ENCODE measurements at regions not wholly inside any gene's neighbourhood (a gene's known extent, or its start where the extent isn't known, plus 50 kb on each side); places are given as distances from the start of the nearest gene placed in this dataset.

GRCh38 chr2:129880309-129880708, 99.2 kb upstream of the RAB6C start:
- no peaks in the 10 kb centered on the region for H3K27me3 Mint-ChIP-seq
- H3K27ac Mint-ChIP-seq, result no peak overlapping the region
- no peaks in the 10 kb centered on the region for H3K9me3 Mint-ChIP-seq
- no peak for DNase-seq
- no peaks in the 10 kb centered on the region for H3K36me3 Mint-ChIP-seq
- peaks cover 6 to 16% (median 7%) of the 10 kb centered on the region in 3 donors for H3K4me1 Mint-ChIP-seq
- H3K4me3 Mint-ChIP-seq, result no peak overlapping the region
- ATAC-seq (ENCODE audit: low read depth in 2 of 2), result no peak

- peaks cover 0 to 6% (median 0%) of the 10 kb centered on the region in 3 donors for H3K27me3 Mint-ChIP-seq
- H3K4me3 Mint-ChIP-seq, result no peak overlapping the region
- peaks cover 6 to 16% (median 7%) of the 10 kb centered on the region in 3 donors for H3K4me1 Mint-ChIP-seq
- H3K27ac Mint-ChIP-seq, result peak overlapping the region in 1 of 6 donors; percentile 62
- no peaks in the 10 kb centered on the region for H3K36me3 Mint-ChIP-seq
- ATAC-seq (ENCODE audit: low read depth in 2 of 2) (no peak), DNase-seq (no peak)
- no peaks in the 10 kb centered on the region for H3K9me3 Mint-ChIP-seq
These were observed 98.5 kb upstream of the RAB6C start for GRCh38 chr2:129880971-129881370.

- Mint-ChIP-seq H3K27me3 (peaks cover 0 to 9% (median 0%) of the 10 kb centered on the region in 3 donors), H3K4me1 (peaks cover 1 to 8% (median 2%) of the 10 kb centered on the region in 3 donors), H3K27ac (peak overlapping the region in 3 of 6 donors; percentile 27 to 91 (median 43)), H3K4me3 (no peak overlapping the region), H3K36me3 (no peaks in the 10 kb centered on the region), H3K9me3 (no peaks in the 10 kb centered on the region)
- ATAC-seq (ENCODE audit: low read depth in 2 of 2) (no peak), DNase-seq (no peak)
These were observed 97.6 kb upstream of the RAB6C start for GRCh38 chr2:129881786-129882396.

- H3K4me3 Mint-ChIP-seq, result peak overlapping the region in 1 of 8 donors; percentile 37
- peaks cover 0 to 12% (median 2%) of the 10 kb centered on the region in 3 donors for H3K27me3 Mint-ChIP-seq
- no peaks in the 10 kb centered on the region for H3K36me3 Mint-ChIP-seq
- no peak for DNase-seq
- ATAC-seq (ENCODE audit: low read depth in 2 of 2), result no peak
- H3K4me1 Mint-ChIP-seq, result peaks cover 0 to 3% (median 0%) of the 10 kb centered on the region in 3 donors
- peak overlapping the region in 1 of 6 donors; percentile 19 for H3K27ac Mint-ChIP-seq
- H3K9me3 Mint-ChIP-seq, result no peaks in the 10 kb centered on the region
These were observed 97.0 kb upstream of the RAB6C start for GRCh38 chr2:129882476-129882875.

GRCh38 chr2:129883121-129883520, 96.3 kb upstream of the RAB6C start:
- Mint-ChIP-seq H3K27me3 (peaks cover 0 to 18% (median 6%) of the 10 kb centered on the region in 3 donors), H3K4me3 (peak overlapping the region in 1 of 8 donors; percentile 37), H3K9me3 (no peaks in the 10 kb centered on the region), H3K36me3 (no peaks in the 10 kb centered on the region), H3K4me1 (peaks cover 0 to 3% (median 0%) of the 10 kb centered on the region in 3 donors), H3K27ac (peak overlapping the region in 1 of 6 donors; percentile 16)
- no peak for ATAC-seq (ENCODE audit: low read depth in 2 of 2)
- DNase-seq, result no peak

GRCh38 chr2:129884221-129884786, 95.2 kb upstream of the RAB6C start:
- ATAC-seq (ENCODE audit: low read depth in 2 of 2) (no peak), DNase-seq (no peak)
- no peaks in the 10 kb centered on the region for H3K4me1 Mint-ChIP-seq

GRCh38 chr2:129885735-129886134, 93.7 kb upstream of the RAB6C start:
- Mint-ChIP-seq H3K36me3 (no peaks in the 10 kb centered on the region), H3K4me3 (peak overlapping the region in 1 of 8 donors; percentile 65), H3K27ac (no peak overlapping the region), H3K27me3 (peaks cover 14 to 38% (median 19%) of the 10 kb centered on the region in 3 donors), H3K9me3 (no peaks in the 10 kb centered on the region), H3K4me1 (no peaks in the 10 kb centered on the region)
- peak in 1 of 2 donors; percentile 45 for ATAC-seq (ENCODE audit: low read depth in 2 of 2)
- DNase-seq, result no peak

More at GRCh38 chr2:129884221-129884786, 95.2 kb upstream of the RAB6C start:
- Mint-ChIP-seq H3K27ac (no peak overlapping the region), H3K9me3 (no peaks in the 10 kb centered on the region), H3K27me3 (peaks cover 4 to 25% (median 13%) of the 10 kb centered on the region in 3 donors), H3K36me3 (no peaks in the 10 kb centered on the region), H3K4me3 (no peak overlapping the region)

- Mint-ChIP-seq H3K4me3 (no peak overlapping the region), H3K4me1 (no peaks in the 10 kb centered on the region), H3K27ac (no peak overlapping the region), H3K36me3 (no peaks in the 10 kb centered on the region), H3K27me3 (peaks cover 17 to 49% (median 34%) of the 10 kb centered on the region in 3 donors), H3K9me3 (no peaks in the 10 kb centered on the region)
- DNase-seq, result no peak
- ATAC-seq (ENCODE audit: low read depth in 2 of 2), result no peak
These were observed 91.7 kb upstream of the RAB6C start for GRCh38 chr2:129887688-129888266.

GRCh38 chr2:129888461-129888860, 91.0 kb upstream of the RAB6C start:
- H3K27ac Mint-ChIP-seq, result no peak overlapping the region
- no peaks in the 10 kb centered on the region for H3K9me3 Mint-ChIP-seq
- H3K4me1 Mint-ChIP-seq, result no peaks in the 10 kb centered on the region
- DNase-seq, result no peak
- peaks cover 17 to 51% (median 36%) of the 10 kb centered on the region in 3 donors for H3K27me3 Mint-ChIP-seq
- ATAC-seq (ENCODE audit: low read depth in 2 of 2), result no peak
- no peaks in the 10 kb centered on the region for H3K36me3 Mint-ChIP-seq
- no peak overlapping the region for H3K4me3 Mint-ChIP-seq

- no peaks in the 10 kb centered on the region for H3K4me1 Mint-ChIP-seq
- no peaks in the 10 kb centered on the region for H3K9me3 Mint-ChIP-seq
- no peak overlapping the region for H3K27ac Mint-ChIP-seq
- ATAC-seq (ENCODE audit: low read depth in 2 of 2) (no peak), DNase-seq (no peak)
- H3K27me3 Mint-ChIP-seq, result peaks cover 17 to 53% (median 36%) of the 10 kb centered on the region in 3 donors
- H3K4me3 Mint-ChIP-seq, result no peak overlapping the region
- no peaks in the 10 kb centered on the region for H3K36me3 Mint-ChIP-seq
These were observed 90.6 kb upstream of the RAB6C start for GRCh38 chr2:129888896-129889295.

- no peaks in the 10 kb centered on the region for H3K36me3 Mint-ChIP-seq
- H3K27ac Mint-ChIP-seq, result no peak overlapping the region
- no peak overlapping the region for H3K4me3 Mint-ChIP-seq
- no peaks in the 10 kb centered on the region for H3K9me3 Mint-ChIP-seq
- no peak for ATAC-seq (ENCODE audit: low read depth in 2 of 2)
- no peaks in the 10 kb centered on the region for H3K4me1 Mint-ChIP-seq
- peaks cover 22 to 65% (median 57%) of the 10 kb centered on the region in 3 donors for H3K27me3 Mint-ChIP-seq
- no peak for DNase-seq
These were observed 87.8 kb upstream of the RAB6C start for GRCh38 chr2:129891341-129892320.

- H3K27me3 Mint-ChIP-seq, result peaks cover 22 to 68% (median 64%) of the 10 kb centered on the region in 3 donors
- H3K36me3 Mint-ChIP-seq, result no peaks in the 10 kb centered on the region
- no peak for ATAC-seq (ENCODE audit: low read depth in 2 of 2)
- no peaks in the 10 kb centered on the region for H3K9me3 Mint-ChIP-seq
- H3K4me3 Mint-ChIP-seq, result no peak overlapping the region
- H3K27ac Mint-ChIP-seq, result no peak overlapping the region
- H3K4me1 Mint-ChIP-seq, result no peaks in the 10 kb centered on the region
- no peak for DNase-seq
These were observed 87.1 kb upstream of the RAB6C start for GRCh38 chr2:129892360-129892759.

- DNase-seq, result no peak
- no peaks in the 10 kb centered on the region for H3K36me3 Mint-ChIP-seq
- no peaks in the 10 kb centered on the region for H3K9me3 Mint-ChIP-seq
- no peak for ATAC-seq (ENCODE audit: low read depth in 2 of 2)
- H3K27ac Mint-ChIP-seq, result no peak overlapping the region
- H3K27me3 Mint-ChIP-seq, result peaks cover 22 to 64% (median 59%) of the 10 kb centered on the region in 3 donors
- H3K4me1 Mint-ChIP-seq, result no peaks in the 10 kb centered on the region
- H3K4me3 Mint-ChIP-seq, result no peak overlapping the region
These were observed 86.7 kb upstream of the RAB6C start for GRCh38 chr2:129892773-129893172.
